H1 (cell line): ENCODE measurements at regions not wholly inside any gene's neighbourhood (a gene's known extent, or its start where the extent isn't known, plus 50 kb on each side); places are given as distances from the start of the nearest gene placed in this dataset.
A peak's percentile ranks its signal among the peaks of the same experiment; 100 is the strongest.

Source experiments
- CTCF ChIA-PET: fragments of 300-600 bp; sonication (Branson Sonifier 250); formaldehyde crosslinking; loops from one replicate; lab custom pipeline; 2021; ENCODE audit not compliant: partially characterized antibody; lab: Charles Lee
- POLR2A ChIA-PET: fragments of 300-600 bp; sonication (Branson Sonifier 250); formaldehyde crosslinking; loops from one replicate; lab custom pipeline; 2021; ENCODE audit warnings: inconsistent platforms; ENCODE audit not compliant: partially characterized antibody; lab: Charles Lee
- DNase-seq, 2 experiments: peaks; one replicate each; pipeline versions ENCODE4 v3.0.0 to v3.0.0-alpha.2; 2010 to 2022; ENCODE audit warnings: low spot score in 2 of 2, low read depth in 1 of 2, mixed read lengths in 1 of 2
- FAIRE-seq: peaks from 2 replicates; lab custom pipeline; 2011; peaks lifted over from hg19 to GRCh38; lab: Jason Lieb, UNC
- H2AFZ ChIP-seq: 2 replicates; pipeline ENCODE4 v1.8.1; 2012; ENCODE audit warnings: low read length, inconsistent platforms
- H2AK5ac ChIP-seq: 2 replicates; pipeline ENCODE4 v1.6.1; 2013; ENCODE audit warnings: low read depth, low read length
- H2BK120ac ChIP-seq: replicated peaks from 2 replicates; pipeline ENCODE3; 2013; ENCODE audit warnings: low read depth, low read length, inconsistent platforms
- H2BK12ac ChIP-seq: 2 replicates; pipeline ENCODE4 v1.6.1; 2013; ENCODE audit warnings: low read depth, low read length
- H2BK15ac ChIP-seq: 2 replicates; pipeline ENCODE4 v1.6.1; 2013; ENCODE audit warnings: low read length
- H2BK20ac ChIP-seq: 2 replicates; pipeline ENCODE4 v1.6.1; 2013; ENCODE audit warnings: low read length
- H2BK5ac ChIP-seq: 2 replicates; pipeline ENCODE4 v1.6.1; 2013; ENCODE audit warnings: low read depth, low read length
- H3K14ac ChIP-seq: 2 replicates; pipeline ENCODE4 v1.6.1; 2013; ENCODE audit warnings: inconsistent platforms; ENCODE audit not compliant: insufficient read length
- H3K18ac ChIP-seq: 2 replicates; pipeline ENCODE4 v1.6.1; 2013; ENCODE audit warnings: low read length; ENCODE audit errors: extremely low read depth
- H3K23ac ChIP-seq: 2 replicates; pipeline ENCODE4 v1.6.1; 2013; ENCODE audit warnings: inconsistent platforms; ENCODE audit not compliant: insufficient read length
- H3K23me2 ChIP-seq: 2 replicates; pipeline ENCODE4 v1.6.1; 2013; ENCODE audit warnings: low read depth, low read length
- H3K27ac ChIP-seq: 2 replicates; pipeline ENCODE4 v1.6.1; 2011; ENCODE audit warnings: low read depth, low read length, inconsistent platforms
- H3K27me3 ChIP-seq, 4 experiments: replicated peaks in 1 of 4; 1 replicate in 1 of 4; 2 replicates in 3 of 4; pipeline versions ENCODE4 v1.6.1 to v1.8.1; 2011 to 2013; ENCODE audit warnings: low read length in 3 of 4, mild to moderate bottlenecking in 3 of 4, inconsistent platforms in 2 of 4, mixed read lengths in 2 of 4, moderate library complexity in 1 of 4; ENCODE audit not compliant: control insufficient read depth in 3 of 4, insufficient read depth in 3 of 4; ENCODE audit errors: extremely low read depth in 1 of 4
- H3K36me3 ChIP-seq, 4 experiments: 2 replicates each; pipeline versions ENCODE4 v1.6.1 to v1.8.1; 2011 to 2013; ENCODE audit warnings: mild to moderate bottlenecking in 4 of 4, low read length in 3 of 4, moderate library complexity in 2 of 4, control low read depth in 1 of 4, inconsistent platforms in 1 of 4; ENCODE audit not compliant: insufficient read depth in 4 of 4, control insufficient read depth in 2 of 4
- H3K4ac ChIP-seq: replicated peaks from 2 replicates; pipeline ENCODE3; 2013; ENCODE audit warnings: low read length, low read depth, mixed read lengths, inconsistent platforms; ENCODE audit not compliant: insufficient read length
- H3K4me1 ChIP-seq, 4 experiments: replicated peaks in 1 of 4; 1 replicate in 1 of 4; 2 replicates in 3 of 4; pipeline versions ENCODE4 v1.6.1 to v1.8.1; 2011 to 2013; ENCODE audit warnings: low read length in 3 of 4, inconsistent platforms in 2 of 4, mixed read lengths in 1 of 4; ENCODE audit not compliant: insufficient read depth in 4 of 4, control insufficient read depth in 3 of 4
- H3K4me2 ChIP-seq, 2 experiments: 2 replicates each; pipeline versions ENCODE4 v1.6.1 to v1.8.1; 2011 to 2013; ENCODE audit warnings: low read depth in 2 of 2, low read length in 2 of 2, control low read depth in 1 of 2, inconsistent platforms in 1 of 2, mild to moderate bottlenecking in 1 of 2; ENCODE audit not compliant: insufficient read depth in 1 of 2
- H3K4me3 ChIP-seq, 4 experiments: fragments of 200-600, 300-600 bp in 1 of 4; sonication (generic), shearing (Covaris generic), sonication (Bioruptor Twin) in 1 of 4; 2 replicates each; pipeline versions ENCODE4 v1.5.1 to v1.8.1; 2011 to 2016; ENCODE audit warnings: low read length in 4 of 4, low read depth in 3 of 4, control low read depth in 2 of 4, inconsistent platforms in 2 of 4, mild to moderate bottlenecking in 2 of 4, mixed read lengths in 1 of 4, moderate library complexity in 1 of 4; ENCODE audit not compliant: insufficient read depth in 2 of 4; ENCODE audit errors: extremely low read depth in 1 of 4
- H3K56ac ChIP-seq: replicated peaks from 2 replicates; pipeline ENCODE3; 2013; ENCODE audit warnings: low read depth, mild to moderate bottlenecking, mixed read lengths, low read length, inconsistent platforms; ENCODE audit not compliant: insufficient read length
- H3K79me1 ChIP-seq: 2 replicates; pipeline ENCODE4 v1.6.1; 2013; ENCODE audit warnings: low read depth, low read length, control low read depth
- H3K79me2 ChIP-seq, 2 experiments: 2 replicates each; pipeline versions ENCODE4 v1.6.1 to v1.8.1; 2012 to 2013; ENCODE audit warnings: low read length in 2 of 2, mild to moderate bottlenecking in 2 of 2, inconsistent platforms in 1 of 2; ENCODE audit not compliant: insufficient read depth in 2 of 2, control insufficient read depth in 1 of 2
- H3K9ac ChIP-seq, 4 experiments: replicated peaks in 1 of 4; 1 replicate in 1 of 4; 2 replicates in 3 of 4; pipeline versions ENCODE4 v1.6.1 to v1.8.1; 2011 to 2013; ENCODE audit warnings: low read depth in 3 of 4, low read length in 3 of 4, control low read depth in 2 of 4, mild to moderate bottlenecking in 2 of 4, moderate library complexity in 2 of 4, inconsistent platforms in 1 of 4; ENCODE audit errors: extremely low read depth in 1 of 4
- H3K9me3 ChIP-seq, 2 experiments: 2 replicates each; pipeline versions ENCODE4 v1.6.1 to v1.8.1; 2012 to 2013; ENCODE audit warnings: mild to moderate bottlenecking in 2 of 2, moderate library complexity in 2 of 2, control low read depth in 1 of 2, inconsistent platforms in 1 of 2, low read depth in 1 of 2, low read length in 1 of 2, mixed read lengths in 1 of 2; ENCODE audit not compliant: insufficient read depth in 2 of 2
- H4K20me1 ChIP-seq, 2 experiments: replicated peaks in 1 of 2; 2 replicates each; pipeline versions ENCODE3 to v1.8.1; 2011 to 2013; ENCODE audit warnings: inconsistent platforms in 2 of 2, low read length in 2 of 2, mild to moderate bottlenecking in 1 of 2; ENCODE audit not compliant: insufficient read depth in 2 of 2, control insufficient read depth in 1 of 2
- H4K5ac ChIP-seq: 2 replicates; pipeline ENCODE4 v1.6.1; 2013; ENCODE audit warnings: low read length, low read depth, mixed read lengths, inconsistent platforms; ENCODE audit not compliant: insufficient read length
- H4K8ac ChIP-seq: 2 replicates; pipeline ENCODE4 v1.8.0; 2013; ENCODE audit warnings: mild to moderate bottlenecking, moderate library complexity, low read length, inconsistent platforms; ENCODE audit not compliant: insufficient read depth; ENCODE audit errors: extremely low read depth
- H4K91ac ChIP-seq: replicated peaks from 2 replicates; pipeline ENCODE3; 2013; ENCODE audit warnings: low read length, mixed read lengths, inconsistent platforms; ENCODE audit not compliant: insufficient read length
- RAD21 ChIP-seq, 2 experiments: IDR thresholded peaks in 1 of 2; conservative IDR thresholded peaks in 1 of 2; 2 replicates each; pipeline ENCODE4 v1.6.1; 2011; ENCODE audit warnings: low read depth in 2 of 2, low read length in 2 of 2, improper control_type of control experiment in 1 of 2, inconsistent platforms in 1 of 2, mild to moderate bottlenecking in 1 of 2, moderate library complexity in 1 of 2
- WGBS, 2 experiments: shearing (Covaris generic) in 1 of 2; methylation state at CpG; one replicate each; pipeline versions ENCODE4 v1.1.6 to v1.1.7; 2013 to 2015; ENCODE audit warnings: low lambda C conversion rate in 2 of 2, mixed read lengths in 2 of 2, inconsistent platforms in 1 of 2, low coverage in 1 of 2, missing lambda C conversion rate in 1 of 2; ENCODE audit not compliant: insufficient replicate concordance in 2 of 2, insufficient coverage in 1 of 2, insufficient read length in 1 of 2; ENCODE audit errors: extremely low coverage in 1 of 2, missing lambda C conversion rate in 1 of 2; 5-methylcytosine and 5-hydroxymethylcytosine counted together
- TF ChIP-seq, protein P1 (sequence below): IDR thresholded peaks from 2 replicates; pipeline ENCODE4 v1.6.1; 2011; ENCODE audit warnings: low read length, improper control_type of control experiment
- TF ChIP-seq, protein P2 (sequence below), 3 experiments: IDR thresholded peaks; 1 replicate in 2 of 3; 2 replicates in 1 of 3; pipeline versions ENCODE4 v1.5.1 to v1.6.1; 2011; ENCODE audit warnings: low read length in 3 of 3, mild to moderate bottlenecking in 3 of 3, inconsistent platforms in 2 of 3, low read depth in 1 of 3, moderate library complexity in 1 of 3; ENCODE audit not compliant: insufficient read depth in 1 of 3; ENCODE audit errors: control extremely low read depth in 1 of 3

DNA sequence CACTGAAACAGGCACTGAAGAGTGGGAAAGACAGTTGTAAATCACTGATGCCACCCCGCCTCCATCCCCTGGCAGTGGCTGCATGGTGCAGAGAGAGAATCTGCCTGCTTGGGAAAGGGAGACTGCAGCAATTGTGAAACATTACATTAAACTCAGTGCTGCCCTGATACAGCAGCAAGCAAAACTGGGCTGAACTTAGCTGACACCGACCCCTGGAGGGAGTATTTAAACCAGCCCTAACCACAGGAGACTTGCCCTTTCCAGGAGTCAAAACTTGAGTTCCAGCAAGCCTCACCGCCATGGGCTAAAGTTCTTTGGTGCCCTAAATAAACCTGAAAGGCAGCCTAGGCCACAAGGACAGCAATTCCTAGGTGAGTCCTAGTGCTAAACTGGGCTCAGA is 109.4 kb upstream of the PLPP4 start:
- Histone ChIP-seq H2BK20ac (no peak overlapping the region), H3K14ac (no peak overlapping the region), H3K9me3 (no peaks in the 10 kb centered on the region), H3K79me2 (no peaks in the 10 kb centered on the region), H3K23ac (no peak overlapping the region), H3K4ac (no peak overlapping the region), H4K5ac (no peak overlapping the region), H4K8ac (no peak overlapping the region), H2BK15ac (no peak overlapping the region), H3K56ac (no peak overlapping the region), H4K20me1 (no peaks in the 10 kb centered on the region), H3K9ac (no peak overlapping the region), H3K79me1 (no peaks in the 10 kb centered on the region), H2BK5ac (no peak overlapping the region), H3K23me2 (no peaks in the 10 kb centered on the region), H2BK12ac (no peak overlapping the region), H2AK5ac (no peak overlapping the region), H3K36me3 (no peaks in the 10 kb centered on the region), H2BK120ac (no peak overlapping the region), H3K4me2 (no peak overlapping the region), H2AFZ (no peak overlapping the region), H3K18ac (no peak overlapping the region), H3K4me1 (no peaks in the 10 kb centered on the region), H4K91ac (no peak overlapping the region), H3K27ac (no peak overlapping the region), H3K27me3 (no peaks in the 10 kb centered on the region), H3K4me3 (no peak overlapping the region)
- POLR2A ChIA-PET, result no interaction called here
- 15% methylated on average over 3 of the region's 3 CpGs; no CpG with 5 or more reads in 1 of the 2 experiments for WGBS, 2 experiments
- CTCF ChIA-PET, result interaction anchor here (0.6 to 1.3 kb wide), 5 partner anchors 9 to 903 kb away, joined by 3 to 5 read pairs (median 3); no protein-coding TSS in a partner anchor
- FAIRE-seq, result no peak
- DNase-seq, result no peak
- TF ChIP-seq, protein P1, sequence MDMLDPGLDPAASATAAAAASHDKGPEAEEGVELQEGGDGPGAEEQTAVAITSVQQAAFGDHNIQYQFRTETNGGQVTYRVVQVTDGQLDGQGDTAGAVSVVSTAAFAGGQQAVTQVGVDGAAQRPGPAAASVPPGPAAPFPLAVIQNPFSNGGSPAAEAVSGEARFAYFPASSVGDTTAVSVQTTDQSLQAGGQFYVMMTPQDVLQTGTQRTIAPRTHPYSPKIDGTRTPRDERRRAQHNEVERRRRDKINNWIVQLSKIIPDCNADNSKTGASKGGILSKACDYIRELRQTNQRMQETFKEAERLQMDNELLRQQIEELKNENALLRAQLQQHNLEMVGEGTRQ, result no peak
- peak; percentile 36 to 50 for TF ChIP-seq RAD21 (IDR thresholded peaks at IDR 0.05 in 1 of 2, conservative IDR thresholded peaks at IDR 0.05 in 1 of 2; ENCODE audit: low read depth in 2 of 2, low read length in 2 of 2)
- TF ChIP-seq, protein P2, sequence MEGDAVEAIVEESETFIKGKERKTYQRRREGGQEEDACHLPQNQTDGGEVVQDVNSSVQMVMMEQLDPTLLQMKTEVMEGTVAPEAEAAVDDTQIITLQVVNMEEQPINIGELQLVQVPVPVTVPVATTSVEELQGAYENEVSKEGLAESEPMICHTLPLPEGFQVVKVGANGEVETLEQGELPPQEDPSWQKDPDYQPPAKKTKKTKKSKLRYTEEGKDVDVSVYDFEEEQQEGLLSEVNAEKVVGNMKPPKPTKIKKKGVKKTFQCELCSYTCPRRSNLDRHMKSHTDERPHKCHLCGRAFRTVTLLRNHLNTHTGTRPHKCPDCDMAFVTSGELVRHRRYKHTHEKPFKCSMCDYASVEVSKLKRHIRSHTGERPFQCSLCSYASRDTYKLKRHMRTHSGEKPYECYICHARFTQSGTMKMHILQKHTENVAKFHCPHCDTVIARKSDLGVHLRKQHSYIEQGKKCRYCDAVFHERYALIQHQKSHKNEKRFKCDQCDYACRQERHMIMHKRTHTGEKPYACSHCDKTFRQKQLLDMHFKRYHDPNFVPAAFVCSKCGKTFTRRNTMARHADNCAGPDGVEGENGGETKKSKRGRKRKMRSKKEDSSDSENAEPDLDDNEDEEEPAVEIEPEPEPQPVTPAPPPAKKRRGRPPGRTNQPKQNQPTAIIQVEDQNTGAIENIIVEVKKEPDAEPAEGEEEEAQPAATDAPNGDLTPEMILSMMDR (IDR thresholded peaks at IDR 0.05; ENCODE audit: control extremely low read depth in 1 of 3, insufficient read depth in 1 of 3, low read depth in 1 of 3, low read length in 3 of 3), result peak in 2 of 3 experiments; percentile 13 to 26; a peak in 1 of 4 replicates
